Astrocyte (in vitro differentiated cells and primary cell): ENCODE measurements at regions not wholly inside any gene's neighbourhood (a gene's known extent, or its start where the extent isn't known, plus 50 kb on each side); places are given as distances from the start of the nearest gene placed in this dataset.

Source experiments
- DNase-seq: peaks from one replicate; pipeline ENCODE4 v3.0.0-alpha.2; 2010; ENCODE audit warnings: low read depth
- FAIRE-seq: peaks from 2 replicates; lab custom pipeline; 2011; peaks lifted over from hg19 to GRCh38; lab: Jason Lieb, UNC
- H2AFZ ChIP-seq: 2 replicates; pipeline ENCODE4 v1.6.0; 2012; ENCODE audit warnings: low read depth, low read length, inconsistent platforms
- H3K27ac ChIP-seq: 2 replicates; pipeline ENCODE4 v1.5.1; 2011; ENCODE audit warnings: low read depth, low read length, inconsistent platforms
- H3K27me3 ChIP-seq: 2 replicates; pipeline ENCODE4 v1.6.0; 2011; ENCODE audit warnings: low read length, inconsistent platforms; ENCODE audit not compliant: insufficient read depth
- H3K36me3 ChIP-seq: 2 replicates; pipeline ENCODE4 v1.5.1; 2011; ENCODE audit warnings: low read length, inconsistent platforms; ENCODE audit not compliant: insufficient read depth
- H3K4me1 ChIP-seq: 2 replicates; pipeline ENCODE4 v1.5.1; 2011; ENCODE audit warnings: low read length, inconsistent platforms; ENCODE audit not compliant: insufficient read depth
- H3K4me2 ChIP-seq: 2 replicates; pipeline ENCODE4 v1.6.0; 2012; ENCODE audit warnings: low read length, inconsistent platforms
- H3K4me3 ChIP-seq: 2 replicates; pipeline ENCODE4 v1.5.1; 2011; ENCODE audit warnings: low read depth, mild to moderate bottlenecking, low read length, inconsistent platforms; ENCODE audit not compliant: insufficient read depth
- H3K79me2 ChIP-seq: 2 replicates; pipeline ENCODE4 v1.6.0; 2012; ENCODE audit warnings: mild to moderate bottlenecking, low read length, inconsistent platforms; ENCODE audit not compliant: insufficient read depth
- H3K9ac ChIP-seq: 2 replicates; pipeline ENCODE4 v1.6.0; 2012; ENCODE audit warnings: mild to moderate bottlenecking, low read length, inconsistent platforms
- H3K9me3 ChIP-seq: 2 replicates; pipeline ENCODE4 v1.5.1; 2012; ENCODE audit warnings: low read depth, mild to moderate bottlenecking, low read length, inconsistent platforms; ENCODE audit not compliant: insufficient read depth
- H4K20me1 ChIP-seq: 2 replicates; pipeline ENCODE4 v1.6.0; 2012; ENCODE audit warnings: low read length, inconsistent platforms; ENCODE audit not compliant: insufficient read depth
- H3K27ac Mint-ChIP-seq: one replicate; pipeline ENCODE4 v1.8.0; 2021; ENCODE audit warnings: mild to moderate bottlenecking, mixed read lengths; ENCODE audit not compliant: unreplicated experiment
- H3K27me3 Mint-ChIP-seq: one replicate; pipeline ENCODE4 v1.8.0; 2021; ENCODE audit warnings: low read depth, mixed read lengths; ENCODE audit not compliant: unreplicated experiment
- H3K36me3 Mint-ChIP-seq: one replicate; pipeline ENCODE4 v1.8.0; 2021; ENCODE audit warnings: low read depth, mixed read lengths; ENCODE audit not compliant: unreplicated experiment
- H3K4me1 Mint-ChIP-seq: one replicate; pipeline ENCODE4 v1.8.0; 2021; ENCODE audit warnings: low read depth, mixed read lengths; ENCODE audit not compliant: unreplicated experiment
- H3K4me3 Mint-ChIP-seq: one replicate; pipeline ENCODE4 v1.8.0; 2021; ENCODE audit warnings: mild to moderate bottlenecking, moderate library complexity, mixed read lengths; ENCODE audit not compliant: unreplicated experiment
- H3K9me3 Mint-ChIP-seq: one replicate; pipeline ENCODE4 v1.8.0; 2021; ENCODE audit warnings: mild to moderate bottlenecking, mixed read lengths; ENCODE audit not compliant: unreplicated experiment
- EZH2 ChIP-seq: IDR thresholded peaks from 2 replicates; pipeline ENCODE4 v1.6.1; 2012; ENCODE audit warnings: mild to moderate bottlenecking, low read length, inconsistent platforms; ENCODE audit not compliant: insufficient read depth
- TF ChIP-seq, protein P1 (sequence below): IDR thresholded peaks from 2 replicates; pipeline ENCODE4 v1.5.1; 2011; ENCODE audit warnings: low read depth, mild to moderate bottlenecking, inconsistent platforms, low read length, moderate library complexity; ENCODE audit not compliant: insufficient read depth

DNA sequence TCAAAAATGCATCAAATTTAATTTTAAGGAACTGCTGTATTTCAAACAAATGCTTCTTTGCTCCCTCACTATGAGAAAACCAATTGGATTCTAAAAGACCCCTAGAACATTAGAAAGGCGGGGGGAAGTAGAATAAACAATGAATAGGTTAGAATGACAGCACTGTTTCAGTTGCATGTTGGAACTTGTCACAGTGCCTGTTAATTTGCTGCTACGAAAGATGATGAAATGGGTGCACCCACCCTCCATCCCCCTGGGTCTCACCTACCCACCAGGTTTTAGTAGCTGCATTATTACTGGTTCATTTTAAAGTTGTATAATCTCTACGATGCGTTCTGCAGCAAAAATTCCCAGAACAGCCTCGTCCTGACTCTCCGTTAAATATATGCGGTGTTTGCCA, 193.0 kb upstream of the COPS8 start:
- H3K4me3 Mint-ChIP-seq, result no peak overlapping the region
- Histone ChIP-seq H3K4me2 (no peak overlapping the region), H3K4me3 (no peak overlapping the region), H2AFZ (no peak overlapping the region), H3K27me3 (no peaks in the 10 kb centered on the region), H3K9me3 (no peaks in the 10 kb centered on the region), H3K36me3 (no peaks in the 10 kb centered on the region), H3K79me2 (no peaks in the 10 kb centered on the region), H3K4me1 (peaks cover 7% of the 10 kb centered on the region), H3K9ac (no peak overlapping the region), H3K27ac (no peak overlapping the region), H4K20me1 (no peaks in the 10 kb centered on the region)
- H3K9me3 Mint-ChIP-seq, result peaks cover 8% of the 10 kb centered on the region
- peaks cover 19% of the 10 kb centered on the region for H3K4me1 Mint-ChIP-seq
- no peak overlapping the region for H3K27ac Mint-ChIP-seq
- DNase-seq (no peak), FAIRE-seq (no peak)
- no peaks in the 10 kb centered on the region for H3K27me3 Mint-ChIP-seq
- H3K36me3 Mint-ChIP-seq, result peaks cover 3% of the 10 kb centered on the region
- TF ChIP-seq, protein P1, sequence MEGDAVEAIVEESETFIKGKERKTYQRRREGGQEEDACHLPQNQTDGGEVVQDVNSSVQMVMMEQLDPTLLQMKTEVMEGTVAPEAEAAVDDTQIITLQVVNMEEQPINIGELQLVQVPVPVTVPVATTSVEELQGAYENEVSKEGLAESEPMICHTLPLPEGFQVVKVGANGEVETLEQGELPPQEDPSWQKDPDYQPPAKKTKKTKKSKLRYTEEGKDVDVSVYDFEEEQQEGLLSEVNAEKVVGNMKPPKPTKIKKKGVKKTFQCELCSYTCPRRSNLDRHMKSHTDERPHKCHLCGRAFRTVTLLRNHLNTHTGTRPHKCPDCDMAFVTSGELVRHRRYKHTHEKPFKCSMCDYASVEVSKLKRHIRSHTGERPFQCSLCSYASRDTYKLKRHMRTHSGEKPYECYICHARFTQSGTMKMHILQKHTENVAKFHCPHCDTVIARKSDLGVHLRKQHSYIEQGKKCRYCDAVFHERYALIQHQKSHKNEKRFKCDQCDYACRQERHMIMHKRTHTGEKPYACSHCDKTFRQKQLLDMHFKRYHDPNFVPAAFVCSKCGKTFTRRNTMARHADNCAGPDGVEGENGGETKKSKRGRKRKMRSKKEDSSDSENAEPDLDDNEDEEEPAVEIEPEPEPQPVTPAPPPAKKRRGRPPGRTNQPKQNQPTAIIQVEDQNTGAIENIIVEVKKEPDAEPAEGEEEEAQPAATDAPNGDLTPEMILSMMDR, result no peak
- TF ChIP-seq EZH2, result no peak

DNA sequence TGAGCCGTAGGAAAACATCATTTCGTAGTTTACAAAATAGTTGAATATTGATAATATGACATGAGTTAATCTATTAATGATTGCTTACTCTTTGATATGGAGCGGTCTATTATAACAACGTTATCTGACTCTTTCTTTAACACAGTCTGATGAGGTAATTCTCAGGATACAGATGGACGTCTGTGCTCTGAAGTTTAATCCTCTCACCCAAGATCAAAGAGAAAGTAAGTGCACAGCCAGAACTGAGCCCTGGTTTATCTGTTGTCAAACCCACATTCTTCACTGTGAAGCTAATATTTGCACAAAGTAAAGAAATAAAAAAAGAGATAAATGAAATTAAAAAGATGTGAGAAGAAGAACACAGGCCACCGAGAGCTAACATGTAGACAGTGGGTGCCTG, 190.9 kb upstream of the COPS8 start:
- H3K36me3 Mint-ChIP-seq, result peaks cover 2% of the 10 kb centered on the region
- TF ChIP-seq, protein P1, result no peak
- TF ChIP-seq EZH2, result no peak
- peaks cover 9% of the 10 kb centered on the region for H3K4me1 Mint-ChIP-seq
- no peak overlapping the region for H3K27ac Mint-ChIP-seq
- Histone ChIP-seq H3K4me1 (no peaks in the 10 kb centered on the region), H3K36me3 (no peaks in the 10 kb centered on the region), H2AFZ (no peak overlapping the region), H3K27ac (no peak overlapping the region), H3K9ac (no peak overlapping the region), H3K79me2 (no peaks in the 10 kb centered on the region), H3K27me3 (no peaks in the 10 kb centered on the region), H3K4me3 (no peak overlapping the region), H3K9me3 (no peaks in the 10 kb centered on the region), H3K4me2 (no peak overlapping the region), H4K20me1 (no peaks in the 10 kb centered on the region)
- H3K27me3 Mint-ChIP-seq, result no peaks in the 10 kb centered on the region
- peaks cover 8% of the 10 kb centered on the region for H3K9me3 Mint-ChIP-seq
- FAIRE-seq, result no peak
- H3K4me3 Mint-ChIP-seq, result no peak overlapping the region
- DNase-seq, result no peak

DNA sequence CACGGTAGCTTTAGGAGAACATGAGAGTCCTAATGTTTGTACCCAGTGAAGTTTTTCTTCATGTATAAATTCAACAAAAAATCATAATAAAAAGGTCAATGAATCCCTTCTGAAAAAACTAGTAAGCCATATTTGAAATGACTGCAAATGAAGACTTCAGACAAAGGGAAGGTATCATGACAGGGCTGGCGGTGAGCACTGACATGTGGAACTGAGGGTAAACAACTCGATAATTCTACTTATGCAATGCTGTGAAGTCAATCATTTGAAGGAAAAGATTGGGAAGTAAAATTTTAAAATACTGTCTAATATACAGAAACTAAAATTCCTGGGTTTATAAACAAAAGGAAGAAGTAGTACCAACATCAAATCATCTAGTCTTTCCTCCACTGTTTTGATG, 190.2 kb upstream of the COPS8 start:
- no peak overlapping the region for H3K9ac ChIP-seq
- FAIRE-seq (no peak), DNase-seq (no peak)
- H3K9me3 ChIP-seq, result no peaks in the 10 kb centered on the region
- H3K4me3 ChIP-seq, result no peak overlapping the region
- Mint-ChIP-seq H3K4me3 (no peak overlapping the region), H3K27ac (no peak overlapping the region), H3K4me1 (peaks cover 16% of the 10 kb centered on the region), H3K9me3 (peaks cover 2% of the 10 kb centered on the region), H3K36me3 (peaks cover 2% of the 10 kb centered on the region), H3K27me3 (peaks cover 3% of the 10 kb centered on the region)
- H3K79me2 ChIP-seq, result no peaks in the 10 kb centered on the region
- H3K4me2 ChIP-seq, result no peak overlapping the region
- H3K27ac ChIP-seq, result no peak overlapping the region
- TF ChIP-seq, protein P1, result no peak
- TF ChIP-seq EZH2, result no peak
- no peak overlapping the region for H2AFZ ChIP-seq
- no peaks in the 10 kb centered on the region for H3K4me1 ChIP-seq
- H4K20me1 ChIP-seq, result no peaks in the 10 kb centered on the region
- H3K36me3 ChIP-seq, result no peaks in the 10 kb centered on the region
- no peaks in the 10 kb centered on the region for H3K27me3 ChIP-seq
